ENCODE measurements at regions not wholly inside any gene's neighbourhood (a gene's known extent, or its start where the extent isn't known, plus 50 kb on each side); places are given as distances from the start of the nearest gene placed in this dataset.

DNA sequence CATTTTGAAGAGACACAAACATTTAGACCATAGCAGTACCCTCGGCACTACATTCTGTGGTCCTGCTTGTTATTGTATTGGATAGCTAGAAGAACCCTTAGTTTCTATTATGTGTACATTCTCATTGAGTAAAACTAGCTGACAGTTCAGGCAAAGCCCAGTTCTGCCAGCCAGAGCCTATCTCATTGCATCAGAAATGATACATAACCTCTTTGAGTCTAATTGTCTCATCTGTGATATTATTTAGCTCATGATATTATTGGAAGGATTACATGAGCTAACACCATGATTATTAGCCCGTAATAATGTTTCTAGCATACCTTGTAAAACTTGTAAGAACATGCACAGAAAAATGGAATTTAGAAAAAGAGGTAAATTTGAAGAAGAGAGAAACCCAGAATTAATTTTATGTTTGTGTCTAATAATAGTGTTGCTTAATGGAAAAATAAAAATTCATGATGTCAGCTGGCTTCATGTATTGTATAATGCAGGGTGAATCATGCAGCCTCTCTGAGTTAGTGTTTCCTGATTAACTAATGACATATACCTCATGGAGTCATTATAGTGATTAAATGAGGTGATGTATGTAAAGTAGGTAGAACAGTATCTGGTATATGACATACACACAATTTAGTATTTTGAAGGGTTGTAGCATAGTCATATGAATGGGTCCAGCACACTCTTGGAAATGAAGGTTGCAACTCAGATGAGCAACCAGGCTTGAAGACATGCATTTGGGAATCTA is 339.4 kb upstream of the GRM7 start:
- TF ChIP-seq, protein P1, sequence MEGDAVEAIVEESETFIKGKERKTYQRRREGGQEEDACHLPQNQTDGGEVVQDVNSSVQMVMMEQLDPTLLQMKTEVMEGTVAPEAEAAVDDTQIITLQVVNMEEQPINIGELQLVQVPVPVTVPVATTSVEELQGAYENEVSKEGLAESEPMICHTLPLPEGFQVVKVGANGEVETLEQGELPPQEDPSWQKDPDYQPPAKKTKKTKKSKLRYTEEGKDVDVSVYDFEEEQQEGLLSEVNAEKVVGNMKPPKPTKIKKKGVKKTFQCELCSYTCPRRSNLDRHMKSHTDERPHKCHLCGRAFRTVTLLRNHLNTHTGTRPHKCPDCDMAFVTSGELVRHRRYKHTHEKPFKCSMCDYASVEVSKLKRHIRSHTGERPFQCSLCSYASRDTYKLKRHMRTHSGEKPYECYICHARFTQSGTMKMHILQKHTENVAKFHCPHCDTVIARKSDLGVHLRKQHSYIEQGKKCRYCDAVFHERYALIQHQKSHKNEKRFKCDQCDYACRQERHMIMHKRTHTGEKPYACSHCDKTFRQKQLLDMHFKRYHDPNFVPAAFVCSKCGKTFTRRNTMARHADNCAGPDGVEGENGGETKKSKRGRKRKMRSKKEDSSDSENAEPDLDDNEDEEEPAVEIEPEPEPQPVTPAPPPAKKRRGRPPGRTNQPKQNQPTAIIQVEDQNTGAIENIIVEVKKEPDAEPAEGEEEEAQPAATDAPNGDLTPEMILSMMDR (IDR thresholded peaks at IDR 0.05): no peak
- Histone ChIP-seq H3K27me3 (replicated peaks; ENCODE audit: insufficient read depth) (no peaks in the 10 kb centered on the region), H3K4me3 (no peak overlapping the region), H3K4me1 (ENCODE audit: control insufficient read depth in 1 of 2, low read depth in 2 of 2) (no peaks in the 10 kb centered on the region), H3K27ac (no peak overlapping the region), H3K9me3 (no peaks in the 10 kb centered on the region), H3K36me3 (no peaks in the 10 kb centered on the region)
- DNase-seq (ENCODE audit: low spot score) (no peak), ATAC-seq (ENCODE audit: insufficient number of reproducible peaks, low FRiP score, low read depth) (no peak)

DNA sequence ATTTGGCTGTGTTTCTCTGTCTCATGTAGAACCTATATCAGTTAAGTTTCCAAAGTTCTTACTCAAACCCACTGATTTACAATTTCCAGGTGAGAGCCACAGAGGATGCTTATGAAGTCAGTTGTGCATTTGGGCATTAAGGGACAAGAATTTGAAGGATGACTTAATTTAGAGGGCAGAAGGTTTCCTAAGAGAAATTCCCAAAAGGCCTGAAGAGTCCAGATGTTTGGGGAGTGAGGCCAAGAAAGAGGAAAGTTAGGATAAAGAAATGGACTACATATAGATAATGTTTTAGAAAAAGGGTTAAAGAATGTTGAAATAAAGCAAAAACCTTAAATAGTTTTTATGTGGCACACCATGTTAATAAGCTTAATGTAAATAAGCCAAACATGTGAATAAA is 338.7 kb upstream of the GRM7 start:
- TF ChIP-seq, protein P1 (IDR thresholded peaks at IDR 0.05): no peak
- Histone ChIP-seq H3K27me3 (replicated peaks; ENCODE audit: insufficient read depth) (no peaks in the 10 kb centered on the region), H3K36me3 (no peaks in the 10 kb centered on the region), H3K27ac (no peak overlapping the region), H3K4me1 (ENCODE audit: control insufficient read depth in 1 of 2, low read depth in 2 of 2) (no peaks in the 10 kb centered on the region), H3K9me3 (no peaks in the 10 kb centered on the region), H3K4me3 (no peak overlapping the region)
- ATAC-seq (ENCODE audit: insufficient number of reproducible peaks, low FRiP score, low read depth) (no peak), DNase-seq (ENCODE audit: low spot score) (no peak)

GRCh38 chr3:6523043-6523442 is 337.9 kb upstream of the GRM7 start:
- H3K27me3 ChIP-seq (replicated peaks; ENCODE audit: insufficient read depth): no peaks in the 10 kb centered on the region
- TF ChIP-seq, protein P1 (IDR thresholded peaks at IDR 0.05): no peak

GRCh38 chr3:6524479-6524878 is 336.4 kb upstream of the GRM7 start:
- H3K27me3 ChIP-seq (replicated peaks; ENCODE audit: insufficient read depth): no peaks in the 10 kb centered on the region
- no peak overlapping the region for H3K27ac ChIP-seq
- no peak overlapping the region for H3K4me3 ChIP-seq
- TF ChIP-seq, protein P1 (IDR thresholded peaks at IDR 0.05): no peak
- no peaks in the 10 kb centered on the region for H3K9me3 ChIP-seq
- H3K4me1 ChIP-seq (ENCODE audit: control insufficient read depth in 1 of 2, low read depth in 2 of 2): no peaks in the 10 kb centered on the region
- ATAC-seq (ENCODE audit: insufficient number of reproducible peaks, low FRiP score, low read depth) (no peak), DNase-seq (ENCODE audit: low spot score) (no peak)
- no peaks in the 10 kb centered on the region for H3K36me3 ChIP-seq

More at GRCh38 chr3:6523043-6523442, 337.9 kb upstream of the GRM7 start:
- DNase-seq (ENCODE audit: low spot score): no peak
- no peak for ATAC-seq (ENCODE audit: insufficient number of reproducible peaks, low FRiP score, low read depth)
- Histone ChIP-seq H3K27ac (no peak overlapping the region), H3K9me3 (no peaks in the 10 kb centered on the region), H3K4me1 (ENCODE audit: control insufficient read depth in 1 of 2, low read depth in 2 of 2) (no peaks in the 10 kb centered on the region), H3K36me3 (no peaks in the 10 kb centered on the region), H3K4me3 (no peak overlapping the region)

DNA sequence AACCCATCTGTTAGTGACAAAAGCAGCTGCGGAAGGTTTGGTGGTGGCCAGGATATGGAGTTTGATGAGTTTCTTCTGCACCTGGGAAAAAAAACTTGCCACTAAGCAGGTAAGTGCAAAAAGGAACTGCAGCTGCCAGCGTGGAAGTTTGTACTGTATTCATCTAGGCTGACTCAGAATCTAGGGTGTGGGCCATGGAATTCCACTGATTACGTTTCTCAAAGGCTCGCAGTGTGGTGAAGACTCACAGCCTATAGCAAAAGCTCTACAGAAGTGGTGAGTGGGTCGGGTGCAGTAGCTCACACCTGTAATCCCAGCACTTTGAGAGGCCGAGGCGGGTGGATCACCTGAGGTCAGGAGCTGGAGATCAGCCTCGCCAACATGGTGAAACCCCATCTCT is 334.6 kb upstream of the GRM7 start:
- no peaks in the 10 kb centered on the region for H3K27me3 ChIP-seq (replicated peaks; ENCODE audit: insufficient read depth)
- no peaks in the 10 kb centered on the region for H3K9me3 ChIP-seq
- no peaks in the 10 kb centered on the region for H3K4me1 ChIP-seq (ENCODE audit: control insufficient read depth in 1 of 2, low read depth in 2 of 2)
- no peak for ATAC-seq (ENCODE audit: insufficient number of reproducible peaks, low FRiP score, low read depth)
- no peak for DNase-seq (ENCODE audit: low spot score)
- no peak overlapping the region for H3K4me3 ChIP-seq
- TF ChIP-seq, protein P1 (IDR thresholded peaks at IDR 0.05): no peak
- no peaks in the 10 kb centered on the region for H3K36me3 ChIP-seq
- no peak overlapping the region for H3K27ac ChIP-seq
